ENCODE measurements at regions not wholly inside any gene's neighbourhood (a gene's known extent, or its start where the extent isn't known, plus 50 kb on each side); places are given as distances from the start of the nearest gene placed in this dataset.
"Not testable (repeated sequence)": the region's sequence is repeated elsewhere in the genome, so short reads cannot be mapped to it uniquely, and the experiment has no call there.

- DNase-seq = no peak
These were observed 128.2 kb downstream of the USP22 start for GRCh38 chr17:20914658-20915057.

DNA sequence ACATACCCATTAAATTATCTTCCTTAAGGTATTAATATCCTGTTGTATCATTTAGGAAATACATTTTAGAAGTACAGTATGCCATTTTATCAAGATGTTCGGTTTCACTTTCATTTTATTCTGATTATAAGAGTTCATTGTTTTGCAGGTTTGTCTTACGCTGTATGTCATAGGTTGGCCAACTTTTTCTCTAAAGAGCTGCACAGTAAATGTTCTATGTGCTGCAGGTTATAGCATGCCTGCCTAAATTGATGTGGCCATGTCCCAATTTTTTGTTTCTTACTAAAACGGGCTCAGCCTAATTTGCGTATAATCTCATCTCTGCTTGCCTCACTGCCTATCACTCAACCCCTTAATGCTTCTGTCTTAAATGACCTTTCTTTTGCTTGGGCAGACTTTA lies 126.4 kb downstream of the USP22 start:
- no peak for DNase-seq

- not testable (repeated sequence) for DNase-seq
These were observed 125.1 kb downstream of the USP22 start for GRCh38 chr17:20917610-20918306.

DNA sequence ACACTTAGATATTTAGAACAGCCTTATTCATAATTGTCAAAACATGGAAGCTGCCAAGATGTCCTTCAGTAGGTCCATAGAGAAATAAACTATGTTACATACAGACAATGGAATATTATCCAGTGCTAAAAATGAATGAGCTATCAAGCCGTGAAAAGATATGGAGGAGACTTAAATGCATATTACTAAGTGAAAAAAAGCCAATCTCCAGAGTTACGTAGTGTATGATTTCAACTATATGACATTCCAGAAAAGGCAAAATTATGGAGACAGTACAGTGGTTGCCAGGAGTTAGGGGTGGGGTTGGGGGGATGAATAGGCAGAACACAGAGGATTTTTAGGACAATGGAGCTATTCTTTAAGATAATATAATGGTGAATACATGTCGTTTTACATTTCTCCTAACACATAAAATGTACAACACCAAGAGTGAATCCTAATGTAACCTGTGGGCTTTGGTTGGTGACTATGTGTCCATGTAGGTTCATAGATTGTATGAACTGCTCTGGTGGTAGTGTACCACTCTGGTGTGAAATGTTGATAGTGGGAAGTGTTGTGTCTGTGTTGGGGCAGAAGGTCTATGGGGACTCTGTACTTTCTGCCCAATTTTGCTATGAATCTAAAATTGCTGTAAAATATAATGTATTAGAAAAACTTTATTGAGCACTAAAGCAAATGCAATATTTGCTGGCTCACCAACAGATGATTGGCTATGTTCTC lies 122.6 kb downstream of the USP22 start:
- no peak for DNase-seq

GRCh38 chr17:20920815-20921199 lies 122.0 kb downstream of the USP22 start:
- peak; percentile 33 for DNase-seq

DNA sequence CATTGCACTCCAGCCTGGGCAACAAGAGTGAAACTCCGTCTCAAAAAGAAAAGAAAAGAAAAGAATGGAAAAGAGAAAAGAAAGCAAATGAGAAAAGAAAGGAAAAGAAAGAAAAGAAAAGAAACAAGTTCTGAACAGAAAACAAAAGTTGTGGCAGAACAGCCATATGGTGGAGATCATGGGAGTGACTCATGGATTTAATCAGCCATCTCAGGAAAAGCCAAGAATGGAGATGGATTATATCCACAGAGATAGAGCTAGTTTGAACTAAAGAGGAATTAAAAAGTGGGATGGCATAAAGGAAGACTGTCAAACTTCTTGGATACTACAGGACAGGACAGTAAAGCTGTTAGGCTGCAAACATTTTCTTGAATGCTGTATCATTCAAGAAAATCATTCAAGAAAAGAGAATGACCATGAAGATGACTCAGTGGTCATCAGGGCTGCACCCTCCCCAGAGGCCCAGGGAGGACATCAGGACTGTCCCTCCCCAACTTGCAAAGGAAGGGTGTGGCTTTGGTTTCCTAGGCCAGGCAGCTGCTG lies 120.6 kb downstream of the USP22 start:
- no peak for DNase-seq

DNA sequence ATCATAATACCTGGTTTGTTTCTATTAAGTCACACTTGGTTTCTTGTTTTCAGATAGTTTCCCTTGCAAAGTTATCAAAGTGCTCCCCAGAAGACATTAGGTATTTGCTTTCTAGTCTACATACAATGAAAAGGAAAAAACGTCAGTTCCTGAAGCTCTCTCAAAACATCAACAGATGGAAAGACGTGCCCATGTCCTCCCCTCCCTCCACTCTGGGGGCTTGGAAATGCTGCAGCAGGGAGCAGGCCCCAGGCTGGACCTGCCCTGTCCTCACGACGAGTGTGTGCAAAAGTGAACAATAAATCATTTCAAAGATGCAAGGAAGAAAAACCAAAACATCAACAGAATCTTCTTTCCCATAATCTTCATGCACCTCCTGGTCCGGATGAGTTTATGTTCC lies 118.5 kb downstream of the USP22 start:
- DNase-seq = no peak

GRCh38 chr17:20925091-20925490 lies 117.7 kb downstream of the USP22 start:
- DNase-seq = no peak

- no peak for DNase-seq
These were observed 116.9 kb downstream of the USP22 start for GRCh38 chr17:20925954-20926353.

- no peak for DNase-seq
These were observed 116.3 kb downstream of the USP22 start for GRCh38 chr17:20926532-20926931.

- DNase-seq = no peak
These were observed 115.4 kb downstream of the USP22 start for GRCh38 chr17:20927308-20927977.

GRCh38 chr17:20929334-20929733 lies 113.5 kb downstream of the USP22 start:
- no peak for DNase-seq

GRCh38 chr17:20930081-20930760 lies 112.6 kb downstream of the USP22 start:
- DNase-seq = no peak

DNA sequence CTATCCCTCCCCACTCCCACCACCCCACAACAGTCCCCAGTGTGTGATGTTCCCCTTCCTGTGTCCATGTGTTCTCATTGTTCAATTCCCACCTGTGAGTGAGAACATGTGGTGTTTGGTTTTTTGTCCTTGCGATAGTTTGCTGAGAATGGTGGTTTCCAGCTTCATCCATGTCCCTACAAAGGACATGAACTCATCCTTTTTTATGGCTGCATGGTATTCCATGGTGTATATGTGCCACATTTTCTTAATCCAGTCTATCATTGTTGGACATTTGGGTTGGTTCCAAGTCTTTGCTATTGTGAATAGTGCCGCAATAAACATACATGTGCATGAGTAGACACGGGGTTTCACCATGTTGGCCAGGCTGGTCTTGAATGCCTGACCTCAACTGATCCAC lies 109.8 kb downstream of the USP22 start:
- not testable (repeated sequence) for DNase-seq

DNA sequence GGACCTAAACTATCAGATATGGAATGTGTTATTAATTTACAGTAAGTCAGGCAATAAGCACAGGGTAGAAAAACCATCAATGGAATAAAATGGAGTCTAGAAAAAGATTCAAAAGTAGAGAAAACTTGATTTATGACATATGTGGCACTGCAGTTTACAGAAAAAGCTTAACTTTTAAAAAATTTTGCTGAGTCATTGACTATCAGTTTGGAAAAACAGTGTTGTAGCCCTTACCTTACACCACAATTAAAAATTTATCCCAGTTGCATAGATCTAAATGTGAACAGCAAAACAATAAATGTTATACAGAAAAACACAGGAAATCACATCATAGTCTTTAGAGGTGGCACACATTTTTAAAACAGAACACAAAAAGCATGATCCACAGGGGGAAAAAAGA lies 108.5 kb downstream of the USP22 start:
- no peak for DNase-seq

GRCh38 chr17:20935740-20936139 lies 107.1 kb downstream of the USP22 start:
- DNase-seq = peak; percentile 59

GRCh38 chr17:20938244-20938643 lies 104.6 kb downstream of the USP22 start:
- no peak for DNase-seq

GRCh38 chr17:20938988-20939615 lies 103.7 kb downstream of the USP22 start:
- DNase-seq = no peak

DNA sequence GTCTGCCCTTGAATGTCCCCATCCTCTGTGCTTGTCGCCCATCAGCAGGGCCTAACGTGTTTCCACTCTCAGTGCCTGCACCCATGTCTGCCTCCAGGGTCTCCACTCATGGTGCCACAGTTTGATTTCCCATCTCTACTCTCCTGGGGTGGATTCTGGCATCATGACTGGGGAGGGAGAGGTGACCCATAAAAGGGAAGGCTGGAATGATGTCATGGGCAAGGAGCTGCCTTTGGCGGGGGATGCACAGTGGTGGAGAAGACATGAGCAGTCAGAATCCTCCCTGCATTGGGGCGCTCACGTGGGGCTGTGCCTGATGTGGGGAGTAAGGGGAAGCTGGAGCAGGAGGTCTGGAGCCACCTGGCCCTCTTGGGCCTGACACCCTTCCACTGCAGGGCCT lies 100.9 kb downstream of the USP22 start:
- DNase-seq = no peak

DNA sequence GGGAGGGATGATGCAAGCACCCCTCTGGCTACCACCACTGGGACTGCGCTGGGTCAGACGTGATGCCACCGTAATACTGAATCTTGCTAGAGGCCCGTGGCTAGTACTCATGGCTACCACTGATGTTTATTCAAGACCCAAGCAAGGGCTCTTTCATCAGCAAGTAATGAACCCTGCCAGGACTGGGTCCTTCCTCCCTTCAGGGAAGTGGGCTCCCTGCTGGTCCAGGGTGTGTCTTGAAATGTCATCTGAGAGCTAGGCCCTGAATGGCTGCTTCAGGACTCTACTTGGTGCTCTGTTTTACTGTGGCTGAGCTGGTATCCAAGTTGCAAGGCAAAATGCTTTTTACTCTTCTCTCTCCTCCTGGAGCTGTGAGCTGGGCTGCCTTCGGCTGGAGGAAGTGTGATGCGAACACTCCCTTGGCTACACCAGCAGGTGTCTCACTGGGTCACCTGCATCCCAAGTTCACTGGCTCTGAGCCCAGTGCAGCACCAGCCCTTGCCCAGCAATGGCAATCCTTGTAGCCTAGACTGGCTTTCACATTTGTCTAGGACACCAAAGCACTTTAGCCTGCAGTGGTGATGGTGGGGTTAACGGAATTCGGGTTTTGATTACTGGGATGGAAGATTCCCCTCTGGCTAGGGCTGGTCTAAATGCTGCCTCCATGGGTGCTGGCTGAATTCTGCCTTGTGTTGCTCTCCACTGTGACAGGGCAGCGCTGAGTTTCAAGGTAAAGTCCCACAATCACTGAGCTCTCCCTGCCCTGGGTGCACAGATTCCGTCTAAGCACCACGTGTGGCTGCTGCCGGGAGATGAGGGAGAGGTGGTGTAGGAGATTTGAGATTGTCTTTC lies 98.6 kb downstream of the USP22 start:
- DNase-seq = peak; percentile 30

GRCh38 chr17:20947708-20948107 lies 95.1 kb downstream of the USP22 start:
- DNase-seq = not testable (repeated sequence)
